HCT116 (cell line): ENCODE measurements at regions not wholly inside any gene's neighbourhood (a gene's known extent, or its start where the extent isn't known, plus 50 kb on each side); places are given as distances from the start of the nearest gene placed in this dataset.

ENCODE experiments used
- ATAC-seq: fragments of 200-7000 bp; cut with Tn5 transposase; 2 replicates; pipeline ENCODE4 v1.9.1; 2020; ENCODE audit warnings: mild to moderate bottlenecking, moderate library complexity
- BruUV-seq: library from RNA; stranded (reverse); fragments of 400-500 nt; replicated peaks from 2 replicates; lab custom pipeline; 2021; lab: Mats Ljungman, UMichigan
- CTCF ChIA-PET: fragments of 300-600 bp; sonication (Branson Sonifier 250); formaldehyde crosslinking; loops from one replicate; lab custom pipeline; 2021; ENCODE audit warnings: antibody characterized with exemption; lab: Charles Lee
- POLR2A ChIA-PET: fragments of 300-600, 350-600 bp; sonication (Branson Sonifier 250); formaldehyde crosslinking; loops from one replicate; lab custom pipeline; 2021; ENCODE audit warnings: antibody characterized with exemption; lab: Charles Lee
- RAD21 ChIA-PET, 2 experiments: fragments of 300-600 bp; sonication (Branson Sonifier 250); formaldehyde crosslinking; loops; one replicate each; lab custom pipeline; 2023; ENCODE audit warnings: low total read pairs in 2 of 2; ENCODE audit not compliant: uncharacterized antibody in 2 of 2, unreplicated experiment in 2 of 2, low non-redundant PET in 1 of 2; lab: Charles Lee
- DNase-seq: peaks from one replicate; pipeline ENCODE4 v3.0.0-alpha.2; 2010; ENCODE audit warnings: low read depth, low spot score
- H2AFZ ChIP-seq: fragments of 200-600 bp; shearing (Covaris generic), sonication (generic); 2 replicates; pipeline ENCODE4 v1.6.1; 2017; ENCODE audit warnings: low read depth, mixed run types, mixed read lengths, antibody characterized with exemption, low read length; ENCODE audit not compliant: poor library complexity, severe bottlenecking
- H3K27ac ChIP-seq: 2 replicates; pipeline ENCODE4 v1.5.1; 2012; ENCODE audit warnings: low read depth, low read length
- H3K27me3 ChIP-seq: fragments of 200-600 bp; sonication (generic); 2 replicates; pipeline ENCODE4 v1.6.1; 2016; ENCODE audit warnings: mixed run types, low read length, mixed read lengths; ENCODE audit not compliant: insufficient read depth
- H3K36me3 ChIP-seq, 2 experiments: fragments of 200-500 bp in 1 of 2; fragments of 200-600 bp in 1 of 2; sonication (Bioruptor generic) in 1 of 2; sonication (generic) in 1 of 2; 2 replicates each; pipeline versions ENCODE4 v1.5.1 to v1.6.1; 2014 to 2016; ENCODE audit warnings: low read length in 2 of 2, inconsistent platforms in 1 of 2, mixed read lengths in 1 of 2, mixed run types in 1 of 2; ENCODE audit not compliant: insufficient read depth in 2 of 2, control insufficient read depth in 1 of 2
- H3K4me1 ChIP-seq, 2 experiments: fragments of 200-600 bp in 1 of 2; sonication (generic) in 1 of 2; 2 replicates each; pipeline versions ENCODE4 v1.5.1 to v1.6.1; 2012 to 2017; ENCODE audit warnings: low read length in 2 of 2, inconsistent platforms in 1 of 2, mild to moderate bottlenecking in 1 of 2, mixed read lengths in 1 of 2, mixed run types in 1 of 2, moderate library complexity in 1 of 2; ENCODE audit not compliant: insufficient read depth in 2 of 2, control insufficient read depth in 1 of 2
- H3K4me2 ChIP-seq: fragments of 200-600 bp; sonication (generic); 2 replicates; pipeline ENCODE4 v1.6.1; 2017; ENCODE audit warnings: mixed run types, low read length, mixed read lengths
- H3K4me3 ChIP-seq, 2 experiments: fragments of 200-600 bp in 1 of 2; sonication (generic) in 1 of 2; replicated peaks in 1 of 2; 2 replicates each; pipeline ENCODE4 v1.5.1; 2011 to 2016; ENCODE audit warnings: low read length in 2 of 2, control low read depth in 1 of 2, low read depth in 1 of 2, mild to moderate bottlenecking in 1 of 2, mixed read lengths in 1 of 2, mixed run types in 1 of 2
- H3K79me2 ChIP-seq: fragments of 200-600 bp; sonication (generic); 2 replicates; pipeline ENCODE4 v1.6.1; 2017; ENCODE audit warnings: mild to moderate bottlenecking, mixed run types, low read length, moderate library complexity, mixed read lengths; ENCODE audit not compliant: insufficient read depth
- H3K9ac ChIP-seq: fragments of 200-600 bp; sonication (generic); 2 replicates; pipeline ENCODE4 v1.6.1; 2016; ENCODE audit warnings: low read length, mixed read lengths
- H3K9me2 ChIP-seq: fragments of 200-600 bp; sonication (generic), shearing (Covaris generic); 2 replicates; pipeline ENCODE4 v1.6.1; 2017; ENCODE audit warnings: mixed run types, mild to moderate bottlenecking, moderate library complexity; ENCODE audit not compliant: insufficient read depth
- H3K9me3 ChIP-seq, 2 experiments: fragments of 200-500 bp in 1 of 2; fragments of 200-600 bp in 1 of 2; sonication (Bioruptor generic) in 1 of 2; sonication (generic) in 1 of 2; 2 replicates each; pipeline ENCODE4 v1.6.1; 2014 to 2017; ENCODE audit warnings: low read length in 2 of 2, mixed read lengths in 2 of 2, inconsistent platforms in 1 of 2, low read depth in 1 of 2, mild to moderate bottlenecking in 1 of 2, mixed run types in 1 of 2, moderate library complexity in 1 of 2; ENCODE audit not compliant: control insufficient read depth in 1 of 2, insufficient read depth in 1 of 2
- H4K20me1 ChIP-seq: fragments of 200-600 bp; sonication (generic), shearing (Covaris generic); 2 replicates; pipeline ENCODE4 v1.6.1; 2017; ENCODE audit warnings: mixed run types, mild to moderate bottlenecking, moderate library complexity; ENCODE audit not compliant: insufficient read depth
- CBX3 ChIP-seq: IDR thresholded peaks from 2 replicates; pipeline ENCODE4 v1.6.1; 2012; ENCODE audit warnings: low read depth
- ELF1 ChIP-seq: IDR thresholded peaks from 2 replicates; pipeline ENCODE4 v1.6.1; 2012; ENCODE audit warnings: low read depth, borderline replicate concordance
- EZH2 ChIP-seq: fragments of 200-600 bp; sonication (generic); IDR thresholded peaks from 2 replicates; pipeline ENCODE4 v1.6.1; 2017; ENCODE audit warnings: antibody characterized with exemption, mixed run types
- RAD21 ChIP-seq: IDR thresholded peaks from 2 replicates; pipeline ENCODE4 v1.6.1; 2012; ENCODE audit warnings: low read depth, mild to moderate bottlenecking
- SP1 ChIP-seq: IDR thresholded peaks from 2 replicates; pipeline ENCODE4 v1.6.1; 2012; ENCODE audit warnings: low read depth
- YY1 ChIP-seq: IDR thresholded peaks from 2 replicates; pipeline ENCODE4 v1.6.1; 2011; ENCODE audit warnings: low read length, low read depth, moderate library complexity, mild to moderate bottlenecking; ENCODE audit not compliant: insufficient replicate concordance; ENCODE audit errors: extremely low read depth
- intact Hi-C: fragments of 100-400 bp; cut with micrococcal nuclease; formaldehyde crosslinking; loops from 2 replicates; pipeline ENCODE4 v1.10.0; 2022
- TF ChIP-seq, protein P1 (sequence below): IDR thresholded peaks from 2 replicates; pipeline ENCODE4 v1.6.1; 2012; ENCODE audit warnings: low read depth
- TF ChIP-seq, protein P2 (sequence below): IDR thresholded peaks from 2 replicates; pipeline ENCODE4 v1.6.1; 2012

DNA sequence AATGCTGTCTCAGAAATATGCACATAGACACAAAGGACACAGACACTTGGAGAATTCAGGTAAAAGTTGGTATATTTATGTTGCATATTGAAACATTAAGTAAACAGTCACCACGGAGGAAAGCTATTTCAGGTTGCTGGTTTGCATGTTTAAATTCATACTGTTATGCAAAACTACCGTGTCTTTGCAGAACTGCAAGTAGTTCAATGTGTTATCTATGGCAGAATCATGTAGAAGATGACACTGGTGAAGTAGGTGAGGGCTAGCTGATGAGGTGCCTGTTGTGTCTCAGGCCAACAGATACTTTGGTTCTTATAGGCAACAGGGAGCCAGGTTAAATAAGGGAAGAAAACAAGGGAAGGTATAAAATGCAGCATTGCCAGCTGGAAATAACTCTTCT, 511.3 kb downstream of the DIPK2A start:
- Histone ChIP-seq H3K79me2 (no peaks in the 10 kb centered on the region), H3K4me1 (no peaks in the 10 kb centered on the region), H4K20me1 (no peaks in the 10 kb centered on the region), H3K9ac (no peak overlapping the region), H3K36me3 (no peaks in the 10 kb centered on the region), H3K27me3 (no peaks in the 10 kb centered on the region), H2AFZ (no peak overlapping the region), H3K4me3 (no peak overlapping the region), H3K9me2 (no peaks in the 10 kb centered on the region), H3K9me3 (no peaks in the 10 kb centered on the region), H3K27ac (no peak overlapping the region), H3K4me2 (no peak overlapping the region)
- TF ChIP-seq CBX3 (no peak), ELF1 (no peak), RAD21 (no peak), SP1 (no peak), EZH2 (no peak), YY1 (no peak)
- TF ChIP-seq, protein P1, sequence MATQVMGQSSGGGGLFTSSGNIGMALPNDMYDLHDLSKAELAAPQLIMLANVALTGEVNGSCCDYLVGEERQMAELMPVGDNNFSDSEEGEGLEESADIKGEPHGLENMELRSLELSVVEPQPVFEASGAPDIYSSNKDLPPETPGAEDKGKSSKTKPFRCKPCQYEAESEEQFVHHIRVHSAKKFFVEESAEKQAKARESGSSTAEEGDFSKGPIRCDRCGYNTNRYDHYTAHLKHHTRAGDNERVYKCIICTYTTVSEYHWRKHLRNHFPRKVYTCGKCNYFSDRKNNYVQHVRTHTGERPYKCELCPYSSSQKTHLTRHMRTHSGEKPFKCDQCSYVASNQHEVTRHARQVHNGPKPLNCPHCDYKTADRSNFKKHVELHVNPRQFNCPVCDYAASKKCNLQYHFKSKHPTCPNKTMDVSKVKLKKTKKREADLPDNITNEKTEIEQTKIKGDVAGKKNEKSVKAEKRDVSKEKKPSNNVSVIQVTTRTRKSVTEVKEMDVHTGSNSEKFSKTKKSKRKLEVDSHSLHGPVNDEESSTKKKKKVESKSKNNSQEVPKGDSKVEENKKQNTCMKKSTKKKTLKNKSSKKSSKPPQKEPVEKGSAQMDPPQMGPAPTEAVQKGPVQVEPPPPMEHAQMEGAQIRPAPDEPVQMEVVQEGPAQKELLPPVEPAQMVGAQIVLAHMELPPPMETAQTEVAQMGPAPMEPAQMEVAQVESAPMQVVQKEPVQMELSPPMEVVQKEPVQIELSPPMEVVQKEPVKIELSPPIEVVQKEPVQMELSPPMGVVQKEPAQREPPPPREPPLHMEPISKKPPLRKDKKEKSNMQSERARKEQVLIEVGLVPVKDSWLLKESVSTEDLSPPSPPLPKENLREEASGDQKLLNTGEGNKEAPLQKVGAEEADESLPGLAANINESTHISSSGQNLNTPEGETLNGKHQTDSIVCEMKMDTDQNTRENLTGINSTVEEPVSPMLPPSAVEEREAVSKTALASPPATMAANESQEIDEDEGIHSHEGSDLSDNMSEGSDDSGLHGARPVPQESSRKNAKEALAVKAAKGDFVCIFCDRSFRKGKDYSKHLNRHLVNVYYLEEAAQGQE = no peak
- TF ChIP-seq, protein P2, sequence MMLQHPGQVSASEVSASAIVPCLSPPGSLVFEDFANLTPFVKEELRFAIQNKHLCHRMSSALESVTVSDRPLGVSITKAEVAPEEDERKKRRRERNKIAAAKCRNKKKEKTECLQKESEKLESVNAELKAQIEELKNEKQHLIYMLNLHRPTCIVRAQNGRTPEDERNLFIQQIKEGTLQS = no peak
- intact Hi-C loops = no loop called here
- CTCF ChIA-PET = no interaction called here
- POLR2A ChIA-PET = no interaction called here
- no TSS peak for BruUV-seq
- DNase-seq (no peak), ATAC-seq (no peak)
- RAD21 ChIA-PET = no interaction called here
